H9 (cell line): ENCODE measurements at regions not wholly inside any gene's neighbourhood (a gene's known extent, or its start where the extent isn't known, plus 50 kb on each side); places are given as distances from the start of the nearest gene placed in this dataset.

Experiments
- DNase-seq: peaks from one replicate; pipeline ENCODE4 v3.0.0-alpha.2; 2017
- H2AFZ ChIP-seq: one replicate; pipeline ENCODE4 v1.6.1; 2013; ENCODE audit warnings: mild to moderate bottlenecking, low read length, control low read depth, moderate library complexity
- H2AK5ac ChIP-seq: 2 replicates; pipeline ENCODE4 v1.6.1; 2013; ENCODE audit warnings: low read length, control low read depth, mixed read lengths; ENCODE audit not compliant: insufficient read length
- H2BK120ac ChIP-seq: one replicate; pipeline ENCODE4 v1.6.1; 2013; ENCODE audit warnings: low read depth, mild to moderate bottlenecking, low read length, control low read depth, inconsistent platforms; ENCODE audit not compliant: poor library complexity, severe bottlenecking
- H2BK12ac ChIP-seq: 2 replicates; pipeline ENCODE4 v1.6.1; 2013; ENCODE audit warnings: low read length, control low read depth, mixed read lengths, low read depth; ENCODE audit not compliant: insufficient read length
- H2BK15ac ChIP-seq: 2 replicates; pipeline ENCODE4 v1.6.1; 2013; ENCODE audit warnings: low read depth, low read length, control low read depth
- H2BK20ac ChIP-seq: one replicate; pipeline ENCODE4 v1.6.1; 2013; ENCODE audit warnings: low read depth, mild to moderate bottlenecking, low read length, control low read depth, inconsistent platforms; ENCODE audit not compliant: poor library complexity, severe bottlenecking
- H2BK5ac ChIP-seq: 2 replicates; pipeline ENCODE4 v1.6.1; 2013; ENCODE audit warnings: low read length, control low read depth, mixed read lengths; ENCODE audit not compliant: insufficient read length
- H3K14ac ChIP-seq: 2 replicates; pipeline ENCODE4 v1.6.1; 2013; ENCODE audit warnings: low read length, control low read depth; ENCODE audit not compliant: insufficient read depth
- H3K18ac ChIP-seq: 2 replicates; pipeline ENCODE4 v1.6.1; 2013; ENCODE audit warnings: low read depth, mild to moderate bottlenecking, mixed read lengths, low read length, control low read depth; ENCODE audit not compliant: insufficient read length
- H3K23ac ChIP-seq: 2 replicates; pipeline ENCODE4 v1.6.1; 2013; ENCODE audit warnings: low read length, control low read depth, mixed read lengths, low read depth; ENCODE audit not compliant: insufficient read length
- H3K23me2 ChIP-seq: 2 replicates; pipeline ENCODE4 v1.6.1; 2013; ENCODE audit warnings: low read depth, mild to moderate bottlenecking, mixed read lengths, low read length, control low read depth; ENCODE audit not compliant: insufficient read length, poor library complexity, severe bottlenecking
- H3K27ac ChIP-seq: 2 replicates; pipeline ENCODE4 v1.5.1; 2013; ENCODE audit warnings: low read length, control low read depth, mixed read lengths, low read depth; ENCODE audit not compliant: insufficient read length
- H3K27me3 ChIP-seq: 2 replicates; pipeline ENCODE4 v1.6.1; 2013; ENCODE audit warnings: low read length, control low read depth, inconsistent platforms; ENCODE audit not compliant: insufficient read depth
- H3K4ac ChIP-seq: 2 replicates; pipeline ENCODE4 v1.6.1; 2013; ENCODE audit warnings: low read depth, mild to moderate bottlenecking, control low read depth, inconsistent platforms, low read length, moderate library complexity
- H3K4me1 ChIP-seq: 2 replicates; pipeline ENCODE4 v1.6.1; 2013; ENCODE audit warnings: low read length, control low read depth, inconsistent platforms; ENCODE audit not compliant: insufficient read depth
- H3K4me2 ChIP-seq: 2 replicates; pipeline ENCODE4 v1.6.1; 2013; ENCODE audit warnings: low read length, control low read depth, mixed read lengths; ENCODE audit not compliant: insufficient read length, insufficient read depth
- H3K56ac ChIP-seq: 2 replicates; pipeline ENCODE4 v1.6.1; 2013; ENCODE audit warnings: low read depth, mild to moderate bottlenecking, mixed read lengths, low read length, control low read depth; ENCODE audit not compliant: insufficient read length
- H3K79me1 ChIP-seq: 2 replicates; pipeline ENCODE4 v1.6.1; 2013; ENCODE audit warnings: low read depth, mild to moderate bottlenecking, moderate library complexity, low read length, control low read depth, inconsistent platforms; ENCODE audit not compliant: insufficient read depth, poor library complexity, severe bottlenecking
- H3K79me2 ChIP-seq: 2 replicates; pipeline ENCODE4 v1.6.1; 2013; ENCODE audit warnings: low read length, control low read depth, inconsistent platforms; ENCODE audit not compliant: insufficient read depth
- H3K9ac ChIP-seq: 2 replicates; pipeline ENCODE4 v1.6.1; 2013; ENCODE audit warnings: low read length, control low read depth, mixed read lengths; ENCODE audit not compliant: insufficient read length; ENCODE audit errors: extremely low read depth
- H3K9me3 ChIP-seq: one replicate; pipeline ENCODE4 v1.6.1; 2013; ENCODE audit warnings: low read depth, low read length, inconsistent platforms; ENCODE audit not compliant: control insufficient read depth
- H3T11ph ChIP-seq: one replicate; pipeline ENCODE4 v1.6.1; 2013; ENCODE audit warnings: mild to moderate bottlenecking, low read length, control low read depth, inconsistent platforms
- H4K20me1 ChIP-seq: one replicate; pipeline ENCODE4 v1.6.1; 2013; ENCODE audit not compliant: control insufficient read depth, insufficient read length, insufficient read depth
- H4K5ac ChIP-seq: 2 replicates; pipeline ENCODE4 v1.6.1; 2013; ENCODE audit warnings: low read depth, mild to moderate bottlenecking, mixed read lengths, low read length, control low read depth; ENCODE audit not compliant: insufficient read length
- H4K8ac ChIP-seq: replicated peaks from 2 replicates; pipeline ENCODE4 v1.6.1; 2013; ENCODE audit warnings: low read length, control low read depth, mixed read lengths, low read depth; ENCODE audit not compliant: insufficient read length
- H4K91ac ChIP-seq: 2 replicates; pipeline ENCODE4 v1.6.1; 2013; ENCODE audit warnings: low read depth, mild to moderate bottlenecking, moderate library complexity, mixed read lengths, low read length, control low read depth; ENCODE audit not compliant: insufficient read length
- H3K27ac Mint-ChIP-seq, 3 experiments: 2 replicates in 2 of 3; 3 replicates in 1 of 3; pipeline ENCODE4 v1.8.0; 2020 to 2021; ENCODE audit warnings: mixed read lengths in 3 of 3, mild to moderate bottlenecking in 1 of 3, moderate library complexity in 1 of 3
- H3K27me3 Mint-ChIP-seq: 2 replicates; pipeline ENCODE4 v1.8.0; 2021; ENCODE audit warnings: low read depth, mild to moderate bottlenecking, moderate library complexity, mixed read lengths
- H3K36me3 Mint-ChIP-seq, 3 experiments: 2 replicates in 2 of 3; 3 replicates in 1 of 3; pipeline ENCODE4 v1.8.0; 2020 to 2021; ENCODE audit warnings: low read depth in 3 of 3, mixed read lengths in 3 of 3; ENCODE audit not compliant: insufficient read depth in 1 of 3
- H3K4me1 Mint-ChIP-seq, 2 experiments: 2 replicates each; pipeline ENCODE4 v1.8.0; 2020; ENCODE audit warnings: mixed read lengths in 2 of 2
- H3K4me3 Mint-ChIP-seq, 2 experiments: 2 replicates in 1 of 2; 3 replicates in 1 of 2; pipeline ENCODE4 v1.8.0; 2020 to 2021; ENCODE audit warnings: mild to moderate bottlenecking in 2 of 2, mixed read lengths in 2 of 2, moderate library complexity in 1 of 2
- H3K9me3 Mint-ChIP-seq, 2 experiments: 2 replicates in 1 of 2; 3 replicates in 1 of 2; pipeline ENCODE4 v1.8.0; 2020; ENCODE audit warnings: mild to moderate bottlenecking in 2 of 2, mixed read lengths in 2 of 2, moderate library complexity in 1 of 2
- CTCF ChIP-seq: fragments of 200-600 bp; sonication (generic); conservative IDR thresholded peaks from 3 replicates; pipeline ENCODE4 v1.8.0; 2021; ENCODE audit warnings: antibody characterized with exemption, mild to moderate bottlenecking
- WGBS: extraction: QIAGEN DNeasy Blood & Tissue Kit; methylation state at CpG from one replicate; pipeline ENCODE4 v1.1.7; 2013; ENCODE audit warnings: missing lambda C conversion rate, low lambda C conversion rate, mixed read lengths; ENCODE audit not compliant: insufficient read length; ENCODE audit errors: extremely low coverage; 5-methylcytosine and 5-hydroxymethylcytosine counted together

GRCh38 chr6:113655761-113656160 is 201.4 kb upstream of the MARCKS start:
- no peak for DNase-seq
- H3T11ph ChIP-seq, result no peak overlapping the region
- no peak overlapping the region for H2AFZ ChIP-seq
- H4K20me1 ChIP-seq, result no peaks in the 10 kb centered on the region
- H3K4me1 Mint-ChIP-seq, result peaks cover 5 to 6% of the 10 kb centered on the region in 2 experiments; a peak in 3 of 4 replicates
- no peak overlapping the region for H3K56ac ChIP-seq
- no peak overlapping the region for H2BK20ac ChIP-seq
- no peak overlapping the region for H3K27ac ChIP-seq
- no peak overlapping the region for H4K91ac ChIP-seq
- H2BK5ac ChIP-seq, result no peak overlapping the region
- no peaks in the 10 kb centered on the region for H3K9me3 Mint-ChIP-seq
- no peaks in the 10 kb centered on the region for H3K79me2 ChIP-seq
- no peaks in the 10 kb centered on the region for H3K27me3 ChIP-seq
- H2BK12ac ChIP-seq, result no peak overlapping the region
- no peaks in the 10 kb centered on the region for H3K36me3 Mint-ChIP-seq
- H3K27me3 Mint-ChIP-seq, result no peaks in the 10 kb centered on the region; the same call in 1 of the 2 replicates
- H2BK15ac ChIP-seq, result no peak overlapping the region
- no peak overlapping the region for H4K5ac ChIP-seq
- no peak overlapping the region for H3K9ac ChIP-seq
- H3K4me3 Mint-ChIP-seq, result no peak overlapping the region
- H3K23ac ChIP-seq, result no peak overlapping the region
- H3K4me1 ChIP-seq, result no peaks in the 10 kb centered on the region; the same call in 1 of the 2 replicates
- H2AK5ac ChIP-seq, result no peak overlapping the region
- WGBS, result no CpG with 5 or more reads among the region's 3 CpGs
- H3K79me1 ChIP-seq, result no peaks in the 10 kb centered on the region
- no peak overlapping the region for H2BK120ac ChIP-seq
- H3K9me3 ChIP-seq, result no peaks in the 10 kb centered on the region
- H3K4ac ChIP-seq, result no peak overlapping the region
- no peak overlapping the region for H3K4me2 ChIP-seq
- no peak for TF ChIP-seq CTCF
- no peak overlapping the region for H4K8ac ChIP-seq
- no peak overlapping the region for H3K18ac ChIP-seq
- H3K27ac Mint-ChIP-seq, result no peak overlapping the region
- no peak overlapping the region for H3K14ac ChIP-seq
- H3K23me2 ChIP-seq, result no peaks in the 10 kb centered on the region
